ENCODE measurements at regions not wholly inside any gene's neighbourhood (a gene's known extent, or its start where the extent isn't known, plus 50 kb on each side); places are given as distances from the start of the nearest gene placed in this dataset.

- Histone ChIP-seq H2BK120ac (ENCODE audit: low read depth, low read length) (no peak overlapping the region), H3K56ac (ENCODE audit: low read length) (no peak overlapping the region), H2BK5ac (ENCODE audit: low read length) (no peak overlapping the region), H3K36me3 (ENCODE audit: control insufficient read depth, insufficient read depth, low read length) (no peaks in the 10 kb centered on the region), H2AK5ac (ENCODE audit: low read length) (no peak overlapping the region), H3K4ac (ENCODE audit: low read depth, low read length) (no peak overlapping the region), H3K79me1 (ENCODE audit: low read length) (no peaks in the 10 kb centered on the region), H4K8ac (ENCODE audit: low read depth, low read length) (no peak overlapping the region), H3K4me2 (ENCODE audit: low read length) (no peak overlapping the region), H3K27me3 (ENCODE audit: insufficient read depth, low read length, poor library complexity) (no peaks in the 10 kb centered on the region), H3K79me2 (ENCODE audit: control insufficient read depth, insufficient read depth, low read length) (no peaks in the 10 kb centered on the region), H3K4me1 (ENCODE audit: control insufficient read depth, low read depth, low read length) (no peaks in the 10 kb centered on the region), H3K18ac (ENCODE audit: low read length) (no peak overlapping the region), H3K9ac (ENCODE audit: low read length) (no peak overlapping the region), H3K23ac (ENCODE audit: low read length) (no peak overlapping the region), H4K5ac (ENCODE audit: low read length) (no peak overlapping the region), H2BK15ac (replicated peaks; ENCODE audit: low read depth) (no peak overlapping the region), H3K4me3 (ENCODE audit: low read length) (no peak overlapping the region), H3K27ac (ENCODE audit: low read depth, low read length) (no peak overlapping the region)
- DNase-seq: no peak
Observed at GRCh38 chr6:51382847-51383246, 564.2 kb downstream of the TFAP2B start.

- H3K18ac ChIP-seq (ENCODE audit: low read length): no peak overlapping the region
- no peak overlapping the region for H4K5ac ChIP-seq (ENCODE audit: low read length)
- H3K9ac ChIP-seq (ENCODE audit: low read length): no peak overlapping the region
- no peak overlapping the region for H4K8ac ChIP-seq (ENCODE audit: low read depth, low read length)
- no peak for DNase-seq
- no peaks in the 10 kb centered on the region for H3K36me3 ChIP-seq (ENCODE audit: control insufficient read depth, insufficient read depth, low read length)
- H3K27me3 ChIP-seq (ENCODE audit: insufficient read depth, low read length, poor library complexity): no peaks in the 10 kb centered on the region
- no peak overlapping the region for H3K4me2 ChIP-seq (ENCODE audit: low read length)
- no peak overlapping the region for H3K4me3 ChIP-seq (ENCODE audit: low read length)
- no peak overlapping the region for H2BK5ac ChIP-seq (ENCODE audit: low read length)
- no peak overlapping the region for H3K23ac ChIP-seq (ENCODE audit: low read length)
- H2BK15ac ChIP-seq (replicated peaks; ENCODE audit: low read depth): no peak overlapping the region
- no peak overlapping the region for H3K4ac ChIP-seq (ENCODE audit: low read depth, low read length)
- H3K4me1 ChIP-seq (ENCODE audit: control insufficient read depth, low read depth, low read length): no peaks in the 10 kb centered on the region
- H3K27ac ChIP-seq (ENCODE audit: low read depth, low read length): no peak overlapping the region
- H3K79me1 ChIP-seq (ENCODE audit: low read length): no peaks in the 10 kb centered on the region
- WGBS (ENCODE audit: extremely low coverage, insufficient coverage, low lambda C conversion rate): no CpG with 5 or more reads among the region's 1 CpG
- no peak overlapping the region for H3K56ac ChIP-seq (ENCODE audit: low read length)
- no peaks in the 10 kb centered on the region for H3K79me2 ChIP-seq (ENCODE audit: control insufficient read depth, insufficient read depth, low read length)
- H2BK120ac ChIP-seq (ENCODE audit: low read depth, low read length): no peak overlapping the region
- no peak overlapping the region for H2AK5ac ChIP-seq (ENCODE audit: low read length)
Observed at GRCh38 chr6:51384736-51385135, 566.1 kb downstream of the TFAP2B start.

GRCh38 chr6:51386347-51386836 lies 567.7 kb downstream of the TFAP2B start:
- Histone ChIP-seq H3K4me2 (ENCODE audit: low read length) (no peak overlapping the region), H3K79me1 (ENCODE audit: low read length) (no peaks in the 10 kb centered on the region), H2BK5ac (ENCODE audit: low read length) (no peak overlapping the region), H3K18ac (ENCODE audit: low read length) (no peak overlapping the region), H2AK5ac (ENCODE audit: low read length) (no peak overlapping the region), H3K9ac (ENCODE audit: low read length) (no peak overlapping the region), H3K27me3 (ENCODE audit: insufficient read depth, low read length, poor library complexity) (no peaks in the 10 kb centered on the region), H3K4me3 (ENCODE audit: low read length) (no peak overlapping the region), H3K23ac (ENCODE audit: low read length) (no peak overlapping the region), H3K4ac (ENCODE audit: low read depth, low read length) (no peak overlapping the region), H4K8ac (ENCODE audit: low read depth, low read length) (no peak overlapping the region), H3K56ac (ENCODE audit: low read length) (no peak overlapping the region), H2BK120ac (ENCODE audit: low read depth, low read length) (no peak overlapping the region), H3K36me3 (ENCODE audit: control insufficient read depth, insufficient read depth, low read length) (no peaks in the 10 kb centered on the region), H3K79me2 (ENCODE audit: control insufficient read depth, insufficient read depth, low read length) (no peaks in the 10 kb centered on the region), H4K5ac (ENCODE audit: low read length) (no peak overlapping the region), H3K4me1 (ENCODE audit: control insufficient read depth, low read depth, low read length) (no peaks in the 10 kb centered on the region), H2BK15ac (replicated peaks; ENCODE audit: low read depth) (no peak overlapping the region), H3K27ac (ENCODE audit: low read depth, low read length) (no peak overlapping the region)
- no peak for DNase-seq
- no CpG with 5 or more reads among the region's 3 CpGs for WGBS (ENCODE audit: extremely low coverage, insufficient coverage, low lambda C conversion rate)

- Histone ChIP-seq H2BK5ac (ENCODE audit: low read length) (no peak overlapping the region), H3K79me1 (ENCODE audit: low read length) (no peaks in the 10 kb centered on the region), H4K5ac (ENCODE audit: low read length) (no peak overlapping the region), H3K18ac (ENCODE audit: low read length) (no peak overlapping the region), H3K27me3 (ENCODE audit: insufficient read depth, low read length, poor library complexity) (no peaks in the 10 kb centered on the region), H3K4me3 (ENCODE audit: low read length) (no peak overlapping the region), H2AK5ac (ENCODE audit: low read length) (no peak overlapping the region), H3K23ac (ENCODE audit: low read length) (no peak overlapping the region), H3K36me3 (ENCODE audit: control insufficient read depth, insufficient read depth, low read length) (no peaks in the 10 kb centered on the region), H3K4me1 (ENCODE audit: control insufficient read depth, low read depth, low read length) (no peaks in the 10 kb centered on the region), H3K56ac (ENCODE audit: low read length) (no peak overlapping the region), H3K4ac (ENCODE audit: low read depth, low read length) (no peak overlapping the region), H3K4me2 (ENCODE audit: low read length) (no peak overlapping the region), H3K27ac (ENCODE audit: low read depth, low read length) (no peak overlapping the region), H2BK120ac (ENCODE audit: low read depth, low read length) (no peak overlapping the region), H4K8ac (ENCODE audit: low read depth, low read length) (no peak overlapping the region), H2BK15ac (replicated peaks; ENCODE audit: low read depth) (no peak overlapping the region), H3K9ac (ENCODE audit: low read length) (no peak overlapping the region), H3K79me2 (ENCODE audit: control insufficient read depth, insufficient read depth, low read length) (no peaks in the 10 kb centered on the region)
- no CpG with 5 or more reads among the region's 4 CpGs for whole genome bisulfite sequencing (ENCODE audit: extremely low coverage, insufficient coverage, low lambda C conversion rate)
- no peak for DNase-seq
Observed at GRCh38 chr6:51387907-51388306, 569.2 kb downstream of the TFAP2B start.

- Histone ChIP-seq H3K27me3 (ENCODE audit: insufficient read depth, low read length, poor library complexity) (no peaks in the 10 kb centered on the region), H2BK15ac (replicated peaks; ENCODE audit: low read depth) (no peak overlapping the region), H3K56ac (ENCODE audit: low read length) (no peak overlapping the region), H4K8ac (ENCODE audit: low read depth, low read length) (no peak overlapping the region), H3K79me2 (ENCODE audit: control insufficient read depth, insufficient read depth, low read length) (no peaks in the 10 kb centered on the region), H3K79me1 (ENCODE audit: low read length) (no peaks in the 10 kb centered on the region), H3K36me3 (ENCODE audit: control insufficient read depth, insufficient read depth, low read length) (no peaks in the 10 kb centered on the region), H3K18ac (ENCODE audit: low read length) (no peak overlapping the region), H3K27ac (ENCODE audit: low read depth, low read length) (no peak overlapping the region), H4K5ac (ENCODE audit: low read length) (no peak overlapping the region), H2BK5ac (ENCODE audit: low read length) (no peak overlapping the region), H3K4me1 (ENCODE audit: control insufficient read depth, low read depth, low read length) (no peaks in the 10 kb centered on the region), H3K4me3 (ENCODE audit: low read length) (no peak overlapping the region), H3K9ac (ENCODE audit: low read length) (no peak overlapping the region), H3K23ac (ENCODE audit: low read length) (no peak overlapping the region), H2BK120ac (ENCODE audit: low read depth, low read length) (no peak overlapping the region), H2AK5ac (ENCODE audit: low read length) (no peak overlapping the region), H3K4me2 (ENCODE audit: low read length) (no peak overlapping the region), H3K4ac (ENCODE audit: low read depth, low read length) (no peak overlapping the region)
- no peak for DNase-seq
Observed at GRCh38 chr6:51394061-51394460, 575.4 kb downstream of the TFAP2B start.

GRCh38 chr6:51396583-51396982 lies 577.9 kb downstream of the TFAP2B start:
- Histone ChIP-seq H3K36me3 (ENCODE audit: control insufficient read depth, insufficient read depth, low read length) (no peaks in the 10 kb centered on the region), H3K27ac (ENCODE audit: low read depth, low read length) (no peak overlapping the region), H3K79me1 (ENCODE audit: low read length) (no peaks in the 10 kb centered on the region), H3K56ac (ENCODE audit: low read length) (no peak overlapping the region), H3K9ac (ENCODE audit: low read length) (no peak overlapping the region), H4K8ac (ENCODE audit: low read depth, low read length) (no peak overlapping the region), H3K27me3 (ENCODE audit: insufficient read depth, low read length, poor library complexity) (no peaks in the 10 kb centered on the region), H2BK5ac (ENCODE audit: low read length) (no peak overlapping the region), H3K4me3 (ENCODE audit: low read length) (no peak overlapping the region), H3K4me2 (ENCODE audit: low read length) (no peak overlapping the region), H2BK15ac (replicated peaks; ENCODE audit: low read depth) (no peak overlapping the region), H4K5ac (ENCODE audit: low read length) (no peak overlapping the region), H3K18ac (ENCODE audit: low read length) (no peak overlapping the region), H3K4me1 (ENCODE audit: control insufficient read depth, low read depth, low read length) (no peaks in the 10 kb centered on the region), H2BK120ac (ENCODE audit: low read depth, low read length) (no peak overlapping the region), H3K79me2 (ENCODE audit: control insufficient read depth, insufficient read depth, low read length) (no peaks in the 10 kb centered on the region), H2AK5ac (ENCODE audit: low read length) (no peak overlapping the region), H3K4ac (ENCODE audit: low read depth, low read length) (no peak overlapping the region), H3K23ac (ENCODE audit: low read length) (no peak overlapping the region)
- no peak for DNase-seq

All from mesendoderm (in vitro differentiated cells).